Activated naive CD4-positive, alpha-beta T cell treated with anti-CD3 and anti-CD28 coated beads for 36 hours (primary cell): ENCODE measurements at regions not wholly inside any gene's neighbourhood (a gene's known extent, or its start where the extent isn't known, plus 50 kb on each side); places are given as distances from the start of the nearest gene placed in this dataset.

ENCODE experiments used
- CTCF ChIA-PET: fragments of 350-600 bp; sonication (Branson Sonifier 250); formaldehyde crosslinking; loops from one replicate; lab custom pipeline; 2021; ENCODE audit warnings: antibody characterized with exemption; lab: Charles Lee
- DNase-seq: peaks from one replicate; pipeline ENCODE4 v3.0.0-alpha.2; 2020
- H3K27ac Mint-ChIP-seq: one replicate; pipeline ENCODE4 v1.8.0; 2021; ENCODE audit warnings: mild to moderate bottlenecking, mixed read lengths
- H3K27me3 Mint-ChIP-seq: one replicate; pipeline ENCODE4 v1.8.0; 2021; ENCODE audit warnings: low read depth, mixed read lengths
- H3K36me3 Mint-ChIP-seq: one replicate; pipeline ENCODE4 v1.8.0; 2021; ENCODE audit warnings: low read depth, mixed read lengths
- H3K4me1 Mint-ChIP-seq: one replicate; pipeline ENCODE4 v1.8.0; 2021; ENCODE audit warnings: low read depth, mixed read lengths
- H3K4me3 Mint-ChIP-seq: one replicate; pipeline ENCODE4 v1.8.0; 2021; ENCODE audit warnings: mild to moderate bottlenecking, moderate library complexity, mixed read lengths
- H3K9me3 Mint-ChIP-seq: one replicate; pipeline ENCODE4 v1.8.0; 2021; ENCODE audit warnings: mixed read lengths
- intact Hi-C: fragments of 100-400 bp; cut with micrococcal nuclease; formaldehyde crosslinking; loops from one replicate; pipeline ENCODE4 v1.15.1; 2023

DNA sequence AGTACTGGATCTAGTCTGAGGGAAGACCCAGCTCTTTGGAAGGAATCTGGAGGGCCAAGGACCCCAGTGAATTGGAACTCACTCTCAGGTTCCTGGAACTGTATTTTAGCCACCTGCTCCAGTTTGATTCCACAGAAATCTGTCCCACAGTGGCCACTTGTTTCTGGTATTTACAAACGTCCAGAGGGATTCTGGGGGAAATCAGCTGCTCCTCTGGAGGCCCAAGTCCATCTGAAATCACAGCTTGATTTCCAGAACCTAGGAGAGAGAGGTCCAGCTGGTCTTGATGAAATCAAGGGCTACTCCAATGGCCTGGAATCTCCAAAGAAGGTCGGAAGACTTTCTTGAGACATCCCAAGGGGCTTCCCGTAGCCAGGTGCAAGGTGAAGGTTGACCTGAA, 132.3 kb upstream of the UMPS start:
- no peaks in the 10 kb centered on the region for H3K9me3 Mint-ChIP-seq
- intact Hi-C loops: no loop called here
- peaks cover 12% of the 10 kb centered on the region for H3K4me1 Mint-ChIP-seq
- H3K27me3 Mint-ChIP-seq: no peaks in the 10 kb centered on the region
- DNase-seq: no peak
- no peak overlapping the region for H3K4me3 Mint-ChIP-seq
- CTCF ChIA-PET: interaction anchor here (1.1 kb wide), 1 partner anchor 39 kb away, joined by 4 read pairs; no protein-coding TSS in a partner anchor
- H3K36me3 Mint-ChIP-seq: no peaks in the 10 kb centered on the region
- no peak overlapping the region for H3K27ac Mint-ChIP-seq

DNA sequence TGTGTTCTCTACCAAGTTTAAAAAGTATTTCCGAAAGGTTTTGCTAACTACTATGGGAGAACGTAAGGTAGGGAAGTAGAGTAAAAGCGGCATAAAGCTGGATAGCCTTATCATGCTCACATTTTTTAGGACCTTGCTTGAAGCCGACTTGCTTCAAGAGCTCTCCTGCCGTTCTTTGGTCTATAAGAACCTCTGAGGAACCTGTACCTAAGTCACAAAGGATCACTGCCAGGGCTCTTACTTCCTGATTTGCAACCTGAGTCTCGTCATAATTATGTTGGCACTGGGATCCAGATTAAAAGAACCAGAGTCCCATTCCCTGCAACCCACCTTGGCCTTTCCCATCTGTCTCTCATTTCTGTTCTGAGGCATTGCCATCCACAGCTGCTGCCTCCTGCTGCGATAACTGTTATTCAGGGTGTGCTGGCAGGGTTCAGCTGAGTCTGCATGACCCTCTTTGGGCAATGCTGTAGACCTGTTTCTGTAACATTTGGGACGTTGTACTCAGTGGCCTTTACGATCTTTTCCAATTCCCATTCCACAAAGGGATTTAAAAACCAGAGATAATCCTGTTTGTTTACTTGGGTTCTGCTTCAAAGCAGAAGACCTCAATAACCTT, 131.0 kb upstream of the UMPS start:
- intact Hi-C loops: no loop called here
- CTCF ChIA-PET: no interaction called here
- H3K9me3 Mint-ChIP-seq: no peaks in the 10 kb centered on the region
- H3K36me3 Mint-ChIP-seq: no peaks in the 10 kb centered on the region
- H3K27me3 Mint-ChIP-seq: peaks cover 3% of the 10 kb centered on the region
- DNase-seq: no peak
- no peak overlapping the region for H3K4me3 Mint-ChIP-seq
- no peak overlapping the region for H3K27ac Mint-ChIP-seq
- H3K4me1 Mint-ChIP-seq: no peaks in the 10 kb centered on the region

DNA sequence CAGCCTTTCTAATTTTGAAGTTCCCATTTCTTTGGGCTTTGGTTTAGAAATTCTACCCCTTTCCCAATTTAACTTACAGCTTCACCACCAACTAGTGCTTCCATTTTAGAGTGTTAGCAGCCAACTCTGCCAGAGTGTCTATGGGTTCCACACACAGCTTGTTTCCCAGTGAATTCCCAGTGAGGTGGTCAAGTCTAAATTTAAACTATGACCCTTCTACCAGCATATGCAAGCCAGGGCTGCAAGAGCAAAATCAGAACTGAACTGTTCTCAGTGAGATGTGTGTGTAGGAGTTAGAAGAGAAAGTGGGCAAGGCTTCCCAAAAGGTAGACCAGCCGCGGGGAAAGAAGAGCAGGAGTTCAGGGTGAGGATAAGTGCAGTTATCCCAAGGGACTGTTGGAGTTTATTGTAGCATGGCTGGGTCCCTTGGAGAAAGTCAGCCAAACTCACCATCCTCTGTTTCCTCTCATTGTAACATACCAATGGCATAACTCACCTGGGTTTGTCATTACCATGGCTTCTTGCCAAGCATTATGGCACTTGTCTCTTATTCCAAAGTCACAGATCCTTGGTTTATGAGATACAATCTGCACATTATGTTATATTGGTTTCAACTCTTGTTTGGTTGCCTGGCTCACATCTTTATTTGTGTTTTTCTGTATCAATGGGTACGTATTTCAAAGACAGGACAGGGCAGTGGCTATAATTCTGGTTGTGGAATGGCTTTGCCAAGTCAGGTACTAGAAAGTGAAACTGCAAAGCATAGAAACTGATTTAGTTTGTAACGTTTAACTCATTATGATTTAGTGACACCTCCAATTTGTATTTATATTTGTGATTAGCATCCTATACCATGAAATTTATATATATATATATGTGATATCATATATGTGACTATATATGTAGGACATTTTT, 130.2 kb upstream of the UMPS start:
- CTCF ChIA-PET: interaction anchor here (1.4 kb wide), 1 partner anchor 89 kb away, joined by 10 read pairs; no protein-coding TSS in a partner anchor
- DNase-seq: no peak
- Mint-ChIP-seq H3K27me3 (peaks cover 3% of the 10 kb centered on the region), H3K36me3 (no peaks in the 10 kb centered on the region), H3K9me3 (no peaks in the 10 kb centered on the region), H3K4me3 (no peak overlapping the region), H3K27ac (no peak overlapping the region), H3K4me1 (no peaks in the 10 kb centered on the region)
- intact Hi-C loops: no loop called here

DNA sequence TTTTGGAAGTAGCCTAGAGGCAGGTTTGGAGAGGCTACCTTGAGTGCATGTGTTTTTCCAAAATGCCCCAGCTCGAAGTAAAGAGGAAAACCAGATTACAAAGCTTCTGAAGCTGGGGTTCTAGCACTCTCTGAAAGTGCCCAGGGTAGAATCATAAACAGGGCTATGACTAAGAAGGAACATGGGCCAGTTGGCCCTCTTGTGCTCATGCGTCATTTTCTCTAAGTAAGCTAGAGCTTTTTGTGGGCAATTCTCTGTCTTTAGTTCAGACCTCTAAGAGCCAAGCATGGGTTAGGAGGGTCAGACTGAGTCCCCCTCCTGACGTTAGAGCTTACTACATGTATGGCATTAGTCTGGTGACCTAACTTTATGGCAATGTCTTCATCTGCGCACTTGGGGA, 129.5 kb upstream of the UMPS start:
- Mint-ChIP-seq H3K9me3 (no peaks in the 10 kb centered on the region), H3K4me3 (no peak overlapping the region), H3K36me3 (no peaks in the 10 kb centered on the region), H3K27me3 (peaks cover 3% of the 10 kb centered on the region), H3K4me1 (no peaks in the 10 kb centered on the region), H3K27ac (no peak overlapping the region)
- intact Hi-C loops: no loop called here
- CTCF ChIA-PET: interaction anchor here (1.3 to 1.4 kb wide), 2 partner anchors 11 to 88 kb away, joined by 4 to 10 read pairs; no protein-coding TSS in a partner anchor
- no peak for DNase-seq

DNA sequence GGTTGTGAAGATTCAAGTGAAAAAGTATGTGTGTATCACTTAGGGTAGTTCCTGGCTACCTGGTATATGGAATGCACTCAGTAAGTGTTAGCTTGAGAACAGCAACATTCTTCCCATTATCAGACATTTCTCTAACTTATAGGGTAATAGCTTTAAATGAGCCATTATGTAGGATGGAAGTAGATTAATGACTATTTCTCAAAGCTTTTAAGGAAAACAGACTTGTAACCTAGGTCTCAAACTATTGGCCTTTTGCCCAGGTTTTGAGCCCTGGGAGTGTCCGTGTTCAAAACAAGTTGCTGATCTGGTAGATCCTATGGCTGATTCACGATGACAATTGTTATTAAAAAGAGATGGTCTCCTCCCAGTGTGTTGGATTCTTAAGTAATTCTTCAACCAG, 129.1 kb upstream of the UMPS start:
- intact Hi-C loops: no loop called here
- Mint-ChIP-seq H3K27ac (no peak overlapping the region), H3K9me3 (no peaks in the 10 kb centered on the region), H3K36me3 (no peaks in the 10 kb centered on the region), H3K4me1 (no peaks in the 10 kb centered on the region), H3K27me3 (peaks cover 3% of the 10 kb centered on the region), H3K4me3 (no peak overlapping the region)
- CTCF ChIA-PET: interaction anchor here (1.3 to 1.4 kb wide), 2 partner anchors 11 to 88 kb away, joined by 4 to 10 read pairs; no protein-coding TSS in a partner anchor
- no peak for DNase-seq

DNA sequence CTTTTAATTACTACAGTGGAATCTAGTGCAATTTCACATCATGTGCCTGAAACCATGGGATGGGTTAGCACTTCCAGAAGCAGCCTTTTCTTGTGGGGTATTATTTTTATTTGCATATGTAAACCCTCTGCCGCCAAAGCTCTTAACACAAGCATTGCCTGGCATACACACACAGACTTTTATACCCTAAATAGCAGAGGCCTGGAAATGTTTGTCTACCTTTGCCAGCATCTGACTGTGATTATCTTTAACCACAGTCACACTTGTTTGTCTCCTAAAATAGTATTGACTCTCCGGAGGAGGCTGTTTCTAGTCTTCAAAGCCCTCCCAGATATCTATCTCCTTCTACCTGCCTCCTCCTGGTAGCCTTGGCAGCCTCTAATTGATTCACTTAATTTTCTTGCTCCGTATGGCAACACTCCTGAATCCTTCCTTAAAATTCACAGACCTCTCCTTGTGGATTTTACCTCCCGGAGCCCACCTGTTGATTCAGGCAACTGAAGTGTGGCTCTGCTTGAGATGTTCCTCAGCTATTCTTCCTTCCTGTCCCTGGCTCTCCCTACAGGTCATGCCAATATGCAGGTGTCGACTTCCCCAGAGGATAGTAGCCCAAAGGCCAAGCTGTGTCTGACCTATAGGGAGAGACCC, 127.1 kb upstream of the UMPS start:
- DNase-seq: no peak
- Mint-ChIP-seq H3K4me3 (no peak overlapping the region), H3K36me3 (no peaks in the 10 kb centered on the region), H3K27me3 (peaks cover 3% of the 10 kb centered on the region), H3K4me1 (no peaks in the 10 kb centered on the region), H3K27ac (no peak overlapping the region), H3K9me3 (no peaks in the 10 kb centered on the region)
- CTCF ChIA-PET: interaction anchor here (0.6 kb wide), 1 partner anchor 70 kb away, joined by 3 read pairs; no protein-coding TSS in a partner anchor
- intact Hi-C loops: no loop called here

DNA sequence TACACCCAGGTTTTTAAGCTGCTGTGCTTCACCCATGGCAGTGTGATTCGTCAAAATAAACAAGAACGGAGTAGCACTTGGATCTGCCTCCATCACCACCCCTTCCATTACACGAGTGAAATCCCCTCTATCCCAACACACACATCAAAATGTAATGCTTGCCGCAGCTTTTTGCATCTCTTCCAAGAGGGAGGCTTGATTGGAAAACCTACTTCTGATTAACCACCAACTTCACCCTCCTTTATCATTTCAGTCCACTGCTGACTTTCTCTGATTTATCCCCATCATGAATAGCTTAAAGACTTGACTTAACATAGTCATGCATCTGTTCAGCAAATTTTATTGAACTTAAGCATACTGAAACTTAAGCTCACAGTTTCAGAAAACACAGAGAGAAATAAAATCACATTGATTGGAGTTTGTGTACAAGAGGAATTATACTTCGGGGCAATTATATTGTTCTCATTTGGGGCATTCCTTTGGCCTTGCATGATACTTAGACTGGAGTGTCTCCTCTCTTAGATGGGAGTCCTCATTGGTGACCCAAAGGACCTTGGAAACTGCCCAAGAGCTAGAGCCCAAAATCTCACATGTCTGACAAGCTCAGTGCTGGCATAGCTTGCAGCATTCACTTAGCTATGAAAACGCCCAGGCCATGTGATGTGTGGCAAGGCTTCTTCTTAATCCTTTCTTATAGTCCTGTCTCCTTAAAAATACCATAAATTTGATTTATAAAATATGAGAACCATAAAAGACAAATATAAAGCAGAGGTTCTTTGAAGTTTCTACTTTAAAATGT, 124.3 kb upstream of the UMPS start:
- DNase-seq: no peak
- Mint-ChIP-seq H3K9me3 (no peaks in the 10 kb centered on the region), H3K36me3 (no peaks in the 10 kb centered on the region), H3K4me3 (no peak overlapping the region), H3K27me3 (peaks cover 3% of the 10 kb centered on the region), H3K4me1 (peaks cover 6% of the 10 kb centered on the region), H3K27ac (no peak overlapping the region)
- intact Hi-C loops: no loop called here
- CTCF ChIA-PET: interaction anchor here (0.7 to 0.8 kb wide), 2 partner anchors 55 to 1548 kb away, joined by 3 to 6 read pairs; no protein-coding TSS in a partner anchor

DNA sequence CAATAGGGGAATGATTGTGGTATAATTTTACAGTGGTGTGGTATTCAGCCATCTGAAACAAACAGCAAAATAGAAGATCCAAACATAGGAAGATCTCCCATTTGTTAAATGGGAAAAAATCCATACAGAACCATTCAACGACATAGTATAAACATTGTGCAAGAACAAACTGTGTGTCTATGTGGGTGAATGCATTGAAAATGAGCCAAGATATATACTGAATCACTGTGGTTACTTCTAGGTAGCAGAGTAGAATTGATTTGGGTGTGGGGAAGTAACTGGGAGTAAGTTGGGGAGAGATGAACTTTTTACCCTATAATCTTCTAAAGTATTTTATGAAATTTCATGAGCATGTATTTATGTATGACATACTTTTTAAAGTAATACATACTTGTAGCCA, 123.1 kb upstream of the UMPS start:
- peaks cover 3% of the 10 kb centered on the region for H3K27me3 Mint-ChIP-seq
- H3K4me1 Mint-ChIP-seq: peaks cover 6% of the 10 kb centered on the region
- H3K9me3 Mint-ChIP-seq: no peaks in the 10 kb centered on the region
- intact Hi-C loops: no loop called here
- no peaks in the 10 kb centered on the region for H3K36me3 Mint-ChIP-seq
- H3K27ac Mint-ChIP-seq: no peak overlapping the region
- no peak overlapping the region for H3K4me3 Mint-ChIP-seq
- CTCF ChIA-PET: interaction anchor here (0.7 kb wide), 1 partner anchor 1125 kb away, joined by 3 read pairs; no protein-coding TSS in a partner anchor
- no peak for DNase-seq

DNA sequence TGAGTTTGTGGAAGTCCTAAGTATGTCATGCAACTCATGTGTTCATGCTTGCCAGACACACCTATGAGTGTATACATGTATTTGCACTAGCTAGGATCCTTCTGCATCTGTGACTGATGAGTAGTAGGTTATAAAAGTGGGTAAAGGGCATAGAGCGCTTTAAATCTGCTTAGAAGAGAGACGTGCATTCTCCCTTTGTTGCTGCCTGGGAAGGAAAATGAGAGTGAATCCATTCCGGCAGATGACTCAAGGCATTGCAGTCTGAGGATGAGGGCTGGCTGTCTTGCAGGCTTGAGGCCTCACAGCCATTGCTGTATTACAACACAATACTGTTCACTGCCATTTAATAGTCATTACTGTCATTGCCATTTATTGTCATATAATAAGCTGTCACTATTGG, 120.8 kb upstream of the UMPS start:
- Mint-ChIP-seq H3K4me1 (peaks cover 6% of the 10 kb centered on the region), H3K27ac (no peak overlapping the region), H3K27me3 (no peaks in the 10 kb centered on the region), H3K4me3 (no peak overlapping the region), H3K36me3 (no peaks in the 10 kb centered on the region), H3K9me3 (no peaks in the 10 kb centered on the region)
- intact Hi-C loops: no loop called here
- CTCF ChIA-PET: interaction anchor here (1.2 kb wide), 1 partner anchor 79 kb away, joined by 3 read pairs; no protein-coding TSS in a partner anchor
- DNase-seq: no peak

DNA sequence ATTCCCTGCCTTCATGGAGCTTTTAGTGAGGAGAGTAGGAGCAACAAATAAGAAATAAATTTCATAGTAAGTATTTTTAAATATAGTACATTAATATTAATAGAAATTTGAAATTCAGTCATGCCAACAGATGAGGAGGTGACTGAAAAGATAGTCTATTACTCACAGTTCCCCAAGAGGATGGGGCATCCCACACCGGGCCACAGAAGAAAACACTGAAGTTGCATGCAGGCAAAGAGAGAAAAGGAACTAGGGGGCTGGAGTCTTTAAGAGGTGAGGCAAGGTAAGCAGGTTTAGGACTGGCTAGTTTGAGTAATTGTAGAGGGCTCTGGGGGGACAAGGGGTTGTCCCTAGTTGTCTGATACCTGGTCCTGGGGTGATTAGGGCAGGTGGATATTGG, 120.1 kb upstream of the UMPS start:
- H3K27ac Mint-ChIP-seq: no peak overlapping the region
- no peaks in the 10 kb centered on the region for H3K27me3 Mint-ChIP-seq
- CTCF ChIA-PET: no interaction called here
- intact Hi-C loops: no loop called here
- no peaks in the 10 kb centered on the region for H3K36me3 Mint-ChIP-seq
- no peak overlapping the region for H3K4me3 Mint-ChIP-seq
- H3K4me1 Mint-ChIP-seq: peaks cover 8% of the 10 kb centered on the region
- no peak for DNase-seq
- H3K9me3 Mint-ChIP-seq: no peaks in the 10 kb centered on the region

DNA sequence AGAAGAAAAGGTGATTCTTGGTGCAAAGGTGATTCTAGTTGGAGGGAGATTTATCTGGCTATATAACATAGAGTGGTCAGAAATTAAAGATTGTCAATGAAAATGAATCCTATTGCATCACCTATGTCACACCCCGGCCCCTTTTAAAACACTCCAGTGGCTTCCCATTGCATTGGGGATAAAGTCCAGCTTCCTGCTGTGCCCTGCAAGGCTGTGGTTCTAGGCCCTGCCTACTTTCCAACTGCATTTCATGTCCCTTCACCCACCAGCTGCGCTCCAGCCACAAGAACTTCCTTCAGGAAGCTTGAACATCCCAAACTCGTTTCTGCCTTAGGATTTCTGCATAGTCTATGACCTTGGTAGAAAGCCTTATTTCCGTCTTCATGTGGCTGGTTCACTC, 118.7 kb upstream of the UMPS start:
- intact Hi-C loops: no loop called here
- Mint-ChIP-seq H3K4me3 (no peak overlapping the region), H3K9me3 (no peaks in the 10 kb centered on the region), H3K27ac (no peak overlapping the region), H3K27me3 (no peaks in the 10 kb centered on the region), H3K36me3 (no peaks in the 10 kb centered on the region), H3K4me1 (peaks cover 20% of the 10 kb centered on the region)
- DNase-seq: no peak
- CTCF ChIA-PET: interaction anchor here (0.6 to 1.4 kb wide), 2 partner anchors 10 to 27 kb away, joined by 3 to 4 read pairs; no protein-coding TSS in a partner anchor
